ENCODE measurements at regions not wholly inside any gene's neighbourhood (a gene's known extent, or its start where the extent isn't known, plus 50 kb on each side); places are given as distances from the start of the nearest gene placed in this dataset.

DNA sequence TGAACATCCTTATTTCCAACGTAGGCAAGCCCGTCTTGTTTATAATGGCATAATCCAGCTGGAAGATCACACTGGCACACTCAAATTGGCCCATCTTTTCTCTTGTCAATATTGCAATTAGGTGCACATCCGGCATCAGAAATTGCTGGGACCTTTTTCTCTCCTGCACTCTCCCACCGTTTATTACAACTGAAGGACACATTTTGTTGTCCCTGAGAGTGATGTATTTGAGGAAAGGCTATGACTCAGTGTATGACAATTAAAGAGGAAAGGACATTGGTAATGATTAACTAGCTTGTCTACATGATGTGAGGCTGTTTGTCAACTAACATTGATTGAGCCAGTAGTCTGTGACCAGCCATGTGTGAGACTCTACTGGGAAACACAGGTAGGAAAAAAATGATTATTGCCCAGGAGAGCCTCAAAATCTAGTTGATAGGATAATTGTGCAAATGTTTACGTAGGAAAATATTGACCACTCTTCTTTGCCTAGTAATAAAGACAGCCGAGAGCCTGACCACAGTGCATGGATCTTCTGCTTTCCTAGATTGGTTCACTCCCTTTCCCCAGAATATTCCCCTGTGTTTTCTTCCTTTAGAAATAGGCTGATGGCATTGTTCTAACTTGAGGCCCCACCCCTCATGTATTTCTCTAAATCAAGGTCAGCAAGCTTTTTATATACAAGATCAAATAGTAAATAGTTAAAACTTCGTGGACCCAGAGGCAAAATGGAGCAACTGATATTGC, 230.0 kb upstream of the BTBD3 start (continued):
- TF ChIP-seq, protein P1, sequence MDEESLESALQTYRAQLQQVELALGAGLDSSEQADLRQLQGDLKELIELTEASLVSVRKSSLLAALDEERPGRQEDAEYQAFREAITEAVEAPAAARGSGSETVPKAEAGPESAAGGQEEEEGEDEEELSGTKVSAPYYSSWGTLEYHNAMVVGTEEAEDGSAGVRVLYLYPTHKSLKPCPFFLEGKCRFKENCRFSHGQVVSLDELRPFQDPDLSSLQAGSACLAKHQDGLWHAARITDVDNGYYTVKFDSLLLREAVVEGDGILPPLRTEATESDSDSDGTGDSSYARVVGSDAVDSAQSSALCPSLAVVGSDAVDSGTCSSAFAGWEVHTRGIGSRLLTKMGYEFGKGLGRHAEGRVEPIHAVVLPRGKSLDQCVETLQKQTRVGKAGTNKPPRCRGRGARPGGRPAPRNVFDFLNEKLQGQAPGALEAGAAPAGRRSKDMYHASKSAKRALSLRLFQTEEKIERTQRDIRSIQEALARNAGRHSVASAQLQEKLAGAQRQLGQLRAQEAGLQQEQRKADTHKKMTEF (CRISPR knock-in tag; IDR thresholded peaks at IDR 0.05), result peak; percentile 78
- TF ChIP-seq NFE2L1 (CRISPR knock-in tag; IDR thresholded peaks at IDR 0.05; ENCODE audit: borderline replicate concordance) (no peak), ATF7 (IDR thresholded peaks at IDR 0.05) (no peak), ATF7 (CRISPR knock-in tag; IDR thresholded peaks at IDR 0.05) (peak; percentile 34; the same call in 1 of the 2 replicates), MYNN (CRISPR knock-in tag; IDR thresholded peaks at IDR 0.05; ENCODE audit: low read depth) (no peak), FOXK2 (IDR thresholded peaks at IDR 0.05) (no peak), FLYWCH1 (CRISPR knock-in tag; IDR thresholded peaks at IDR 0.05) (no peak), SMC3 (IDR thresholded peaks at IDR 0.05; ENCODE audit: low read length) (no peak), YEATS2 (CRISPR knock-in tag; IDR thresholded peaks at IDR 0.05; ENCODE audit: borderline replicate concordance) (peak; percentile 33; the same call in 1 of the 2 replicates), ZNF746 (CRISPR knock-in tag; IDR thresholded peaks at IDR 0.05) (no peak), ZKSCAN8 (CRISPR knock-in tag; IDR thresholded peaks at IDR 0.05; ENCODE audit: borderline replicate concordance) (peak; percentile 59; the same call in 1 of the 2 replicates), JUNB (CRISPR knock-in tag; IDR thresholded peaks at IDR 0.05; ENCODE audit: borderline replicate concordance) (peak; percentile 90; the same call in 1 of the 2 replicates), SMAD9 (CRISPR knock-in tag; IDR thresholded peaks at IDR 0.05) (no peak), PTBP1 (IDR thresholded peaks at IDR 0.05; ENCODE audit: low read depth, low read length, poor library complexity, severe bottlenecking) (no peak), ZNF350 (CRISPR knock-in tag; IDR thresholded peaks at IDR 0.05; ENCODE audit: borderline replicate concordance, low read depth) (no peak), KDM1A (CRISPR knock-in tag; IDR thresholded peaks at IDR 0.05) (no peak)
- TF ChIP-seq, protein P2, sequence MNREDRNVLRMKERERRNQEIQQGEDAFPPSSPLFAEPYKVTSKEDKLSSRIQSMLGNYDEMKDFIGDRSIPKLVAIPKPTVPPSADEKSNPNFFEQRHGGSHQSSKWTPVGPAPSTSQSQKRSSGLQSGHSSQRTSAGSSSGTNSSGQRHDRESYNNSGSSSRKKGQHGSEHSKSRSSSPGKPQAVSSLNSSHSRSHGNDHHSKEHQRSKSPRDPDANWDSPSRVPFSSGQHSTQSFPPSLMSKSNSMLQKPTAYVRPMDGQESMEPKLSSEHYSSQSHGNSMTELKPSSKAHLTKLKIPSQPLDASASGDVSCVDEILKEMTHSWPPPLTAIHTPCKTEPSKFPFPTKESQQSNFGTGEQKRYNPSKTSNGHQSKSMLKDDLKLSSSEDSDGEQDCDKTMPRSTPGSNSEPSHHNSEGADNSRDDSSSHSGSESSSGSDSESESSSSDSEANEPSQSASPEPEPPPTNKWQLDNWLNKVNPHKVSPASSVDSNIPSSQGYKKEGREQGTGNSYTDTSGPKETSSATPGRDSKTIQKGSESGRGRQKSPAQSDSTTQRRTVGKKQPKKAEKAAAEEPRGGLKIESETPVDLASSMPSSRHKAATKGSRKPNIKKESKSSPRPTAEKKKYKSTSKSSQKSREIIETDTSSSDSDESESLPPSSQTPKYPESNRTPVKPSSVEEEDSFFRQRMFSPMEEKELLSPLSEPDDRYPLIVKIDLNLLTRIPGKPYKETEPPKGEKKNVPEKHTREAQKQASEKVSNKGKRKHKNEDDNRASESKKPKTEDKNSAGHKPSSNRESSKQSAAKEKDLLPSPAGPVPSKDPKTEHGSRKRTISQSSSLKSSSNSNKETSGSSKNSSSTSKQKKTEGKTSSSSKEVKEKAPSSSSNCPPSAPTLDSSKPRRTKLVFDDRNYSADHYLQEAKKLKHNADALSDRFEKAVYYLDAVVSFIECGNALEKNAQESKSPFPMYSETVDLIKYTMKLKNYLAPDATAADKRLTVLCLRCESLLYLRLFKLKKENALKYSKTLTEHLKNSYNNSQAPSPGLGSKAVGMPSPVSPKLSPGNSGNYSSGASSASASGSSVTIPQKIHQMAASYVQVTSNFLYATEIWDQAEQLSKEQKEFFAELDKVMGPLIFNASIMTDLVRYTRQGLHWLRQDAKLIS (CRISPR knock-in tag; IDR thresholded peaks at IDR 0.05), result no peak
- TF ChIP-seq, protein P3, sequence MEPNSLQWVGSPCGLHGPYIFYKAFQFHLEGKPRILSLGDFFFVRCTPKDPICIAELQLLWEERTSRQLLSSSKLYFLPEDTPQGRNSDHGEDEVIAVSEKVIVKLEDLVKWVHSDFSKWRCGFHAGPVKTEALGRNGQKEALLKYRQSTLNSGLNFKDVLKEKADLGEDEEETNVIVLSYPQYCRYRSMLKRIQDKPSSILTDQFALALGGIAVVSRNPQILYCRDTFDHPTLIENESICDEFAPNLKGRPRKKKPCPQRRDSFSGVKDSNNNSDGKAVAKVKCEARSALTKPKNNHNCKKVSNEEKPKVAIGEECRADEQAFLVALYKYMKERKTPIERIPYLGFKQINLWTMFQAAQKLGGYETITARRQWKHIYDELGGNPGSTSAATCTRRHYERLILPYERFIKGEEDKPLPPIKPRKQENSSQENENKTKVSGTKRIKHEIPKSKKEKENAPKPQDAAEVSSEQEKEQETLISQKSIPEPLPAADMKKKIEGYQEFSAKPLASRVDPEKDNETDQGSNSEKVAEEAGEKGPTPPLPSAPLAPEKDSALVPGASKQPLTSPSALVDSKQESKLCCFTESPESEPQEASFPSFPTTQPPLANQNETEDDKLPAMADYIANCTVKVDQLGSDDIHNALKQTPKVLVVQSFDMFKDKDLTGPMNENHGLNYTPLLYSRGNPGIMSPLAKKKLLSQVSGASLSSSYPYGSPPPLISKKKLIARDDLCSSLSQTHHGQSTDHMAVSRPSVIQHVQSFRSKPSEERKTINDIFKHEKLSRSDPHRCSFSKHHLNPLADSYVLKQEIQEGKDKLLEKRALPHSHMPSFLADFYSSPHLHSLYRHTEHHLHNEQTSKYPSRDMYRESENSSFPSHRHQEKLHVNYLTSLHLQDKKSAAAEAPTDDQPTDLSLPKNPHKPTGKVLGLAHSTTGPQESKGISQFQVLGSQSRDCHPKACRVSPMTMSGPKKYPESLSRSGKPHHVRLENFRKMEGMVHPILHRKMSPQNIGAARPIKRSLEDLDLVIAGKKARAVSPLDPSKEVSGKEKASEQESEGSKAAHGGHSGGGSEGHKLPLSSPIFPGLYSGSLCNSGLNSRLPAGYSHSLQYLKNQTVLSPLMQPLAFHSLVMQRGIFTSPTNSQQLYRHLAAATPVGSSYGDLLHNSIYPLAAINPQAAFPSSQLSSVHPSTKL (CRISPR knock-in tag; IDR thresholded peaks at IDR 0.05), result peak; percentile 95
